Body of pancreas (tissue), 4 donors: ENCODE measurements at regions not wholly inside any gene's neighbourhood (a gene's known extent, or its start where the extent isn't known, plus 50 kb on each side); places are given as distances from the start of the nearest gene placed in this dataset.
A peak's percentile ranks its signal among the peaks of the same experiment; 100 is the strongest.

Experiments
- ATAC-seq: fragments of 150-250 bp; one replicate; pipeline ENCODE4 v1.9.1; 2016
- DNase-seq, 4 donors: peaks; one replicate each; pipeline ENCODE4 v3.0.0-alpha.2; 2019
- H3K27ac ChIP-seq, 4 donors: fragments of 200-600 bp; sonication (generic); 1 replicate in 3 of 4; 2 replicates in 1 of 4; pipeline versions ENCODE4 v1.5.1 to v1.6.1; 2016 to 2019; ENCODE audit warnings: mild to moderate bottlenecking in 1 of 4, mixed read lengths in 1 of 4, moderate library complexity in 1 of 4
- H3K27me3 ChIP-seq, 2 donors: fragments of 200-600 bp; sonication (generic); one replicate each; pipeline ENCODE4 v1.6.0; 2016; ENCODE audit warnings: mild to moderate bottlenecking in 1 of 2
- H3K36me3 ChIP-seq, 2 donors: fragments of 200-600 bp; sonication (generic); replicated peaks in 1 of 2; 2 replicates each; pipeline ENCODE4 v1.5.1; 2016; ENCODE audit warnings: low read depth in 2 of 2; ENCODE audit not compliant: insufficient read depth in 1 of 2
- H3K4me1 ChIP-seq: fragments of 200-600 bp; sonication (generic); one replicate; pipeline ENCODE4 v1.6.0; 2016
- H3K4me3 ChIP-seq, 2 donors: fragments of 200-600 bp; sonication (generic); 1 replicate in 1 of 2; 2 replicates in 1 of 2; pipeline ENCODE4 v1.5.1; 2016 to 2019
- H3K9me3 ChIP-seq, 3 donors: fragments of 200-600 bp; sonication (generic); 1 replicate in 2 of 3; 2 replicates in 1 of 3; pipeline ENCODE4 v1.5.1; 2016
- POLR2A ChIP-seq, 3 donors: fragments of 450-650 bp; IDR thresholded peaks; one replicate each; pipeline ENCODE4 v1.6.1; 2016; ENCODE audit warnings: antibody characterized with exemption in 3 of 3, mild to moderate bottlenecking in 2 of 3
- WGBS, 2 donors: methylation state at CpG; one replicate each; pipeline ENCODE4 v1.1.5; 2017; 5-methylcytosine and 5-hydroxymethylcytosine counted together
- intact Hi-C: fragments of 100-400 bp; cut with DNase I; formaldehyde crosslinking; loops from one replicate; pipeline ENCODE4 v1.15.1; 2023
- TF ChIP-seq, protein P1 (sequence below), 7 experiments: fragments of 450-650 bp in 4 of 7; fragments of 200-600 bp in 3 of 7; sonication (generic) in 3 of 7; IDR thresholded peaks; one replicate each; pipeline ENCODE4 v1.5.1; 2016 to 2019; ENCODE audit warnings: antibody characterized with exemption in 7 of 7

DNA sequence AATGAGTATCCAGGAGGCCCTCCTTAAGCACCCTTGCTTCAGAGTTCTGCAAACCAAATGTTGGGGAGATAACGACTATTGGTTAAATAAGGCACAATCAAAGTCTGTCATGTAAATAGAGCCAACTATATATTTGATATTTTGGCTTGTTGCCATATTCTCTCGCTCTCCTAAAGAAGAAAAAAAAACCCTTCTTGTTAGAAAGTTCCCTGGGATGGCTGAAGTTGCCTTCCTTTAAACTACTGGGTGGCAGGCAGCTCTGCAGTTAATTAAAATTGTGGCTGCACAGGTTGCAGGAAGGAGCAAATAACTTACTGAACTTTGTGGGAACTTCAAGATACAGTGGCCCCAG is 227.0 kb upstream of the ANKRD55 start:
- peak overlapping the region in 2 of 4 donors; percentile 22 to 28 for H3K27ac ChIP-seq
- no peak for DNase-seq
- no peak for TF ChIP-seq POLR2A (IDR thresholded peaks at IDR 0.05)
- TF ChIP-seq, protein P1, sequence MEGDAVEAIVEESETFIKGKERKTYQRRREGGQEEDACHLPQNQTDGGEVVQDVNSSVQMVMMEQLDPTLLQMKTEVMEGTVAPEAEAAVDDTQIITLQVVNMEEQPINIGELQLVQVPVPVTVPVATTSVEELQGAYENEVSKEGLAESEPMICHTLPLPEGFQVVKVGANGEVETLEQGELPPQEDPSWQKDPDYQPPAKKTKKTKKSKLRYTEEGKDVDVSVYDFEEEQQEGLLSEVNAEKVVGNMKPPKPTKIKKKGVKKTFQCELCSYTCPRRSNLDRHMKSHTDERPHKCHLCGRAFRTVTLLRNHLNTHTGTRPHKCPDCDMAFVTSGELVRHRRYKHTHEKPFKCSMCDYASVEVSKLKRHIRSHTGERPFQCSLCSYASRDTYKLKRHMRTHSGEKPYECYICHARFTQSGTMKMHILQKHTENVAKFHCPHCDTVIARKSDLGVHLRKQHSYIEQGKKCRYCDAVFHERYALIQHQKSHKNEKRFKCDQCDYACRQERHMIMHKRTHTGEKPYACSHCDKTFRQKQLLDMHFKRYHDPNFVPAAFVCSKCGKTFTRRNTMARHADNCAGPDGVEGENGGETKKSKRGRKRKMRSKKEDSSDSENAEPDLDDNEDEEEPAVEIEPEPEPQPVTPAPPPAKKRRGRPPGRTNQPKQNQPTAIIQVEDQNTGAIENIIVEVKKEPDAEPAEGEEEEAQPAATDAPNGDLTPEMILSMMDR (IDR thresholded peaks at IDR 0.05): no peak

DNA sequence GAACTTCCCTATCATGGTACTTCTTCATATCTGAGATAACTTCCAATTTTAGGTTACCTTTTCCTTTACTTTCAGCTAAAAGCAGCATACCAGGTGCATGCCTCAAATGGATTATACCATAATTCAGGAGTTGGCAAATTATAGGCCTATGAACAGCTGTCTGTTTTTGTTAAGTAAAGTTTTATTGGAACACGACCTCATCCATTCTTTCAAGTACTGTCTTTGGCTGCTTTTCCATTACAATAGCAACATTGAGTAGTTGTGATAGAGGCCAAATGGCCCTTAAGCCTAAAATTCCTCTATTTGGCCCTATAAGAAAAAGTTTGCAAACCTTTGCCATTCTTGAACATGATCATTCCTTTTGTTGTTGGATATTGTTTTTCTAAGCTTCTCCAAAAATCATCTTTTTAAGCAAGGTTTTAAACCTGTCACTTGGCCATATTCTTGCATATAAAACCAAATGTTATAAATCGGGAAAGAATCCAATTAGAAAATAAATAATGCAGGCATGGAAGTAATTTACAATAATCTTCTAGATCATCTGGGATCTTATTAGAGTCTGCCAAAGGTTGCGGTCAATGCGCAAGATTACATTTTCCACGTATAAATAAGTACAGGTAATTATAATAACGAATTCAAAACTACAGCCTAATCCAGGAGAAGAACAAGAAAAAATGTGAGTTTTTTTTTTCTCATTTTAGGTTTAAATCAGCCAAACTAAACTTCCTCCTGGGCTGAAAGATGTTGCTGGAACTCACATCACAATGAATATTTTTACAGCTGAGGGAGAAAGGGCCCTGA is 226.5 kb upstream of the ANKRD55 start:
- Histone ChIP-seq H3K9me3 (no peaks in the 10 kb centered on the region), H3K27ac (no peak overlapping the region), H3K4me1 (peaks cover 12% of the 10 kb centered on the region), H3K4me3 (no peak overlapping the region), H3K36me3 (no peaks in the 10 kb centered on the region), H3K27me3 (no peaks in the 10 kb centered on the region)
- ATAC-seq (no peak), DNase-seq (no peak)
- intact Hi-C loops: no loop called here
- no peak for TF ChIP-seq POLR2A (IDR thresholded peaks at IDR 0.05)
- TF ChIP-seq, protein P1 (IDR thresholded peaks at IDR 0.05): no peak
- WGBS, 2 donors: 77 to 85% methylated on average over 6 of the region's 6 CpGs

More for the DNA sequence above, 227.0 kb upstream of the ANKRD55 start:
- intact Hi-C loops: no loop called here
- ATAC-seq: no peak
- Histone ChIP-seq H3K4me1 (peaks cover 12% of the 10 kb centered on the region), H3K36me3 (no peaks in the 10 kb centered on the region), H3K4me3 (no peak overlapping the region), H3K27me3 (no peaks in the 10 kb centered on the region), H3K9me3 (no peaks in the 10 kb centered on the region)
- WGBS, 2 donors: 10 to 34% methylated on average over 2 of the region's 2 CpGs

DNA sequence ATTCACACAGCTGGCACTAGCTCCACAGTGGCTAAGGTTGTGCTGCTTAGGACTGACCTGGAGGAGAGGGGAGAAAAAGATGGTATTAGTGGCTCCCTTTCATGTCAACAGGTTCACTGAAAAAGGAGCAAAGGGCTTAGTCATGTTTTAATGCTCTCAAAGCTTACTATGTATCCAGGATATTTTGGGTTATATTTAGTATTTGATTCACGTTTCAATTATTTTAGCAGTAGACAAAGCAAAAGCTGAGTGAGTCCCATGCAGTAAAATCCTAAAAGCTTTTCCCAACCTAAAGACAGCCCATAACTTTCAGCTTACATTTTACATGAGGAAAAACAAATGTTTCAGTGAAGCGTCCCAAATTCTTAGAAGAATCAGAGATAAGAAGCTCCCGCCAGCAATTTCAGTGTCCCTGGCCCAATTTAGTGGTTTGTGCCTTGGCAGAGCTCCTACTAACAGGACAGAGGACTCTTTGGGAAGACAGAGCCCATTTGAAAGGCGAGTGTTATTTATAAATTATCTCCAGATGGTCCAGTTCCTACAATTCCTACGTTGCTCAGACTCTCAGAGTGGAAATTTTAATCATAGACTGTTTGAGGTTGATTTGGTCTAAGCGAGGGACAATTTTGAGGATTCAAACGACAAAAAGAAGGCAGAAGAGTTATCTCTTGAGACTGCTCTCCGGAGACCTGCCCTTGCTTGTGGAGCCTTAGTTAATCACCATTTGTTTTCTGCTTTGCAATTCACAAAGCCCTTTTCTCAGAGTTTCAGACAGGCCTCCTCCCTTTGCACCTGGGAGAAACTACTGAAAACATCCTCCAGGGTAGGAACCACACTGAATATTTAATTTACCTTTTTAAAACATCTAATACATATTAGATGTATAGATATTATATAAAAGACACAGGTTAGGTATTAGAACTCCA is 225.0 kb upstream of the ANKRD55 start:
- peaks cover 12% of the 10 kb centered on the region for H3K4me1 ChIP-seq
- DNase-seq: no peak
- no peaks in the 10 kb centered on the region for H3K36me3 ChIP-seq
- H3K27ac ChIP-seq: no peak overlapping the region
- WGBS, 2 donors: 47 to 63% methylated on average over 8 of the region's 8 CpGs
- no peak overlapping the region for H3K4me3 ChIP-seq
- TF ChIP-seq POLR2A (IDR thresholded peaks at IDR 0.05): no peak
- TF ChIP-seq, protein P1 (IDR thresholded peaks at IDR 0.05): no peak
- intact Hi-C loops: no loop called here
- no peaks in the 10 kb centered on the region for H3K27me3 ChIP-seq
- no peak for ATAC-seq
- no peaks in the 10 kb centered on the region for H3K9me3 ChIP-seq

DNA sequence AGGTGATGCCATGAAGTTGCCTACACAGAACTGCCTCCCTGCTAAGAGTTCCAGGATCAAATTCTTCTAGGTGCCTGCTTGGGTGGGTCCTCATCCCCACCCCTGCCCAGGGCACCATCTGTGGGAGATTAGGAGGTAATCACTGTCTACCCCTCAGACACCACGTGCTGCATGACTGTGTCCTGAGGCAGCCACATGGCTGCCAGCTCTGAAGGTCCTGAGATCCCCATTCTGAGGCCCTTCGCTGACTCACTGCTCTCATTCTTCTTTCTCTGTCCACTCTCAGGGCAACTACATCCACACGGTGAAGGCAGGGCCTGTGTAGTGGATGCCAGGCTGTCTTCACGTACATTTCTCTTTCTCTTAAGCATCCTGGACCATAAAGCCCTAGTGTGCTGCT is 222.9 kb upstream of the ANKRD55 start:
- ATAC-seq (no peak), DNase-seq (no peak)
- Histone ChIP-seq H3K27me3 (no peaks in the 10 kb centered on the region), H3K9me3 (no peaks in the 10 kb centered on the region), H3K36me3 (no peaks in the 10 kb centered on the region), H3K4me1 (peaks cover 20% of the 10 kb centered on the region), H3K27ac (no peak overlapping the region), H3K4me3 (no peak overlapping the region)
- no peak for TF ChIP-seq POLR2A (IDR thresholded peaks at IDR 0.05)
- TF ChIP-seq, protein P1 (IDR thresholded peaks at IDR 0.05): no peak
- intact Hi-C loops: no loop called here
- WGBS, 2 donors: 80 to 88% methylated on average over 4 of the region's 4 CpGs
